HL-60 (cell line): ENCODE measurements at regions not wholly inside any gene's neighbourhood (a gene's known extent, or its start where the extent isn't known, plus 50 kb on each side); places are given as distances from the start of the nearest gene placed in this dataset.

Experiments
- DNase-seq, 2 experiments: peaks; one replicate each; pipeline ENCODE4 v3.0.0-alpha.2; 2010 to 2020; ENCODE audit warnings: low read depth in 1 of 2, low spot score in 1 of 2
- H3K27ac ChIP-seq: fragments of 250-450 bp; sonication (Bioruptor Pico); replicated peaks from 2 replicates; pipeline ENCODE4 v1.5.1; 2020; ENCODE audit warnings: mild to moderate bottlenecking, moderate library complexity
- H3K27me3 ChIP-seq: fragments of 250-450 bp; sonication (Bioruptor Pico); 2 replicates; pipeline ENCODE4 v1.5.1; 2021; ENCODE audit warnings: mild to moderate bottlenecking, moderate library complexity; ENCODE audit not compliant: insufficient read depth, poor library complexity, severe bottlenecking
- H3K4me3 ChIP-seq: replicated peaks from 2 replicates; pipeline ENCODE4 v1.5.1; 2011; ENCODE audit warnings: mild to moderate bottlenecking, control low read depth, low read length; ENCODE audit not compliant: insufficient read depth
- GABPA ChIP-seq: IDR thresholded peaks from 2 replicates; pipeline ENCODE4 v1.6.1; 2012; ENCODE audit warnings: low read depth
- POLR2AphosphoS5 ChIP-seq: IDR thresholded peaks from 2 replicates; pipeline ENCODE4 v1.6.1; 2012; ENCODE audit warnings: low read depth
- SPI1 ChIP-seq: IDR thresholded peaks from 2 replicates; pipeline ENCODE4 v1.6.1; 2012; ENCODE audit warnings: low read depth, mild to moderate bottlenecking, borderline replicate concordance
- TF ChIP-seq, protein P1 (sequence below): IDR thresholded peaks from one replicate; pipeline ENCODE4 v1.5.1; 2011; ENCODE audit warnings: low read length, control low read depth, inconsistent platforms; ENCODE audit not compliant: insufficient read depth
- TF ChIP-seq, protein P2 (sequence below): IDR thresholded peaks from 2 replicates; pipeline ENCODE4 v1.6.1; 2012; ENCODE audit warnings: low read depth; ENCODE audit not compliant: insufficient replicate concordance

DNA sequence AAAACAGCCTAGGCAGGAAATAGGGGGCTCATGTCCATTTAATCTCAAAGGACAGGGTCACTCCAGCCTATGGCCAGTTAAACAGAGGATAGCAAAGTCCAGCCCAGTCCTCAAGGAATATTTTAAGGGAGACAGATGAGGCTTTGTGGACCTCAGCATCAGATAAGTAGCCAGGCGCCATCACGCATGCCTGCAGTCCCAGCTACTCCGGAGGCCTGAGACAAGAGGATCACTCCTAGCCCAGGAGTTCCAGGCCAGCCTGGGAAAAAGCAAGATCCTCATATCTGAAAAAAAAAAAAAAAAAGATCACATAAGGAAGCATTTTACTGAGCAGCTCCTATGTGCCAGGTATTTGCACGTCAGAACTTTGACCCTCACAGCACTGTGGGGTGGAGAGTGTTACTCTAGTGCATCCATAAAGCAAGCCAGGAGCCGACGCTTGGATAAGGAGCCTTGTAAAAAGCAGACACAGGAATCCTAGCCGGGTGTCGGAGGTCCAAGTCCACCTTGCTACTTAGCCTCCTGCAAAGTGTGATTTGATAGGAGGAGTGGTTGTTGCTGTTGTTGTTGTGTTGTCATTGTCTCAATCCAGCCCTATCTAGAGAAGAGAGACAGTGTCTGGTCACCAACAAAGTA is 61.8 kb upstream of the DOCK1 start:
- TF ChIP-seq GABPA, result no peak
- TF ChIP-seq, protein P1, sequence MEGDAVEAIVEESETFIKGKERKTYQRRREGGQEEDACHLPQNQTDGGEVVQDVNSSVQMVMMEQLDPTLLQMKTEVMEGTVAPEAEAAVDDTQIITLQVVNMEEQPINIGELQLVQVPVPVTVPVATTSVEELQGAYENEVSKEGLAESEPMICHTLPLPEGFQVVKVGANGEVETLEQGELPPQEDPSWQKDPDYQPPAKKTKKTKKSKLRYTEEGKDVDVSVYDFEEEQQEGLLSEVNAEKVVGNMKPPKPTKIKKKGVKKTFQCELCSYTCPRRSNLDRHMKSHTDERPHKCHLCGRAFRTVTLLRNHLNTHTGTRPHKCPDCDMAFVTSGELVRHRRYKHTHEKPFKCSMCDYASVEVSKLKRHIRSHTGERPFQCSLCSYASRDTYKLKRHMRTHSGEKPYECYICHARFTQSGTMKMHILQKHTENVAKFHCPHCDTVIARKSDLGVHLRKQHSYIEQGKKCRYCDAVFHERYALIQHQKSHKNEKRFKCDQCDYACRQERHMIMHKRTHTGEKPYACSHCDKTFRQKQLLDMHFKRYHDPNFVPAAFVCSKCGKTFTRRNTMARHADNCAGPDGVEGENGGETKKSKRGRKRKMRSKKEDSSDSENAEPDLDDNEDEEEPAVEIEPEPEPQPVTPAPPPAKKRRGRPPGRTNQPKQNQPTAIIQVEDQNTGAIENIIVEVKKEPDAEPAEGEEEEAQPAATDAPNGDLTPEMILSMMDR, result no peak
- TF ChIP-seq, protein P2, sequence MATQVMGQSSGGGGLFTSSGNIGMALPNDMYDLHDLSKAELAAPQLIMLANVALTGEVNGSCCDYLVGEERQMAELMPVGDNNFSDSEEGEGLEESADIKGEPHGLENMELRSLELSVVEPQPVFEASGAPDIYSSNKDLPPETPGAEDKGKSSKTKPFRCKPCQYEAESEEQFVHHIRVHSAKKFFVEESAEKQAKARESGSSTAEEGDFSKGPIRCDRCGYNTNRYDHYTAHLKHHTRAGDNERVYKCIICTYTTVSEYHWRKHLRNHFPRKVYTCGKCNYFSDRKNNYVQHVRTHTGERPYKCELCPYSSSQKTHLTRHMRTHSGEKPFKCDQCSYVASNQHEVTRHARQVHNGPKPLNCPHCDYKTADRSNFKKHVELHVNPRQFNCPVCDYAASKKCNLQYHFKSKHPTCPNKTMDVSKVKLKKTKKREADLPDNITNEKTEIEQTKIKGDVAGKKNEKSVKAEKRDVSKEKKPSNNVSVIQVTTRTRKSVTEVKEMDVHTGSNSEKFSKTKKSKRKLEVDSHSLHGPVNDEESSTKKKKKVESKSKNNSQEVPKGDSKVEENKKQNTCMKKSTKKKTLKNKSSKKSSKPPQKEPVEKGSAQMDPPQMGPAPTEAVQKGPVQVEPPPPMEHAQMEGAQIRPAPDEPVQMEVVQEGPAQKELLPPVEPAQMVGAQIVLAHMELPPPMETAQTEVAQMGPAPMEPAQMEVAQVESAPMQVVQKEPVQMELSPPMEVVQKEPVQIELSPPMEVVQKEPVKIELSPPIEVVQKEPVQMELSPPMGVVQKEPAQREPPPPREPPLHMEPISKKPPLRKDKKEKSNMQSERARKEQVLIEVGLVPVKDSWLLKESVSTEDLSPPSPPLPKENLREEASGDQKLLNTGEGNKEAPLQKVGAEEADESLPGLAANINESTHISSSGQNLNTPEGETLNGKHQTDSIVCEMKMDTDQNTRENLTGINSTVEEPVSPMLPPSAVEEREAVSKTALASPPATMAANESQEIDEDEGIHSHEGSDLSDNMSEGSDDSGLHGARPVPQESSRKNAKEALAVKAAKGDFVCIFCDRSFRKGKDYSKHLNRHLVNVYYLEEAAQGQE, result no peak
- no peak for TF ChIP-seq POLR2AphosphoS5
- Histone ChIP-seq H3K27me3 (no peaks in the 10 kb centered on the region), H3K27ac (no peak overlapping the region), H3K4me3 (no peak overlapping the region)
- no peak for DNase-seq

DNA sequence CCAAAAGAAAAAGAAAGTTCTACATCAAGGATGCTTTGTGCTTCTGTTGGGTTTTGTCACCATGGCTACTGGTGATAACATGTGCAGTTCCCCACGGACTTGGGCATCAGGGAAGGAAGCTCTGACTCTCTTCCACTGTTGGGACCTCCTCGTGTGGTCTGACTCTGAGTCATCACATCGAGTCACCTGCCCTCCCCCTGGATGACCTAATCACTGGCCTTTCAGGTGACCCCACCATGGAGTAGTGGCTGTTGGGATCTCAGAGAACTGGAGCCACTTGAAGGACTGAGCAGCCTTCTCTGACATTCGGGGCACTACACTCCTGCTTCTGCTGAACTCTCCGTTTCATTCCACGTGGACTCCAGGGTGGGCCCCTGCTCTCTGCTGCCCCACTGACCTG is 60.8 kb upstream of the DOCK1 start:
- TF ChIP-seq, protein P2, result no peak
- no peak for TF ChIP-seq GABPA
- TF ChIP-seq, protein P1, result no peak
- TF ChIP-seq SPI1, result no peak
- no peak for TF ChIP-seq POLR2AphosphoS5
- DNase-seq, result no peak
- H3K4me3 ChIP-seq, result no peak overlapping the region
- no peaks in the 10 kb centered on the region for H3K27me3 ChIP-seq
- H3K27ac ChIP-seq, result no peak overlapping the region

DNA sequence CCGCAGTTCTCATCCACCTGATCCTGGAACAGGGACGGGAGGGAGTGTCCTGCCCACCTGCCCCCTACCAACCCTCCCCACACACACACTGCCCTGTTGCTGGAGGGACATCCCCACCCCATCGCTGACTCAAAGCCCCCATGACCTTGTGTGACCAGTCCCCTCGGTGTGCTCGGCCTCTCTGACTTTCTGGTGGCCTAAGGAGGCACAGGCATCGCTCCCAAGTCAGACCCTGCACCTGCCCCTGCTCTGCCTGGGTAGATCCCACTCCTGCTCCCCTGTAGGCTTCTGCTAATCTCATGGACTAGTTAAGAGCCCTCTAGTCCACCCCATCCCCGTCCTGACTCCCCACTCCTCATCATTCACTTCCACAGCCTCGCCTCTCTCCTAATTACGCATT is 58.8 kb upstream of the DOCK1 start:
- Histone ChIP-seq H3K27ac (no peak overlapping the region), H3K27me3 (no peaks in the 10 kb centered on the region), H3K4me3 (no peak overlapping the region)
- TF ChIP-seq POLR2AphosphoS5 (no peak), GABPA (no peak), SPI1 (no peak)
- TF ChIP-seq, protein P2, result no peak
- TF ChIP-seq, protein P1, result no peak
- DNase-seq, result no peak
